ENCODE measurements at regions not wholly inside any gene's neighbourhood (a gene's known extent, or its start where the extent isn't known, plus 50 kb on each side); places are given as distances from the start of the nearest gene placed in this dataset.
"Not testable (repeated sequence)": the region's sequence is repeated elsewhere in the genome, so short reads cannot be mapped to it uniquely, and the experiment has no call there.

- no peaks in the 10 kb centered on the region for H3K79me2 ChIP-seq (ENCODE audit: control insufficient read depth, insufficient read depth, low read length)
- H3K27ac ChIP-seq (ENCODE audit: insufficient read depth, low read length), result no peak overlapping the region
- H3K4me2 ChIP-seq (ENCODE audit: extremely low read depth, insufficient read depth, low read length), result no peak overlapping the region
- no peak for DNase-seq (ENCODE audit: low read depth in 2 of 2)
- H3K4me1 ChIP-seq (ENCODE audit: control insufficient read depth, extremely low read depth, insufficient read depth, low read length), result no peaks in the 10 kb centered on the region
- H2AFZ ChIP-seq (ENCODE audit: low read length), result no peak overlapping the region
- no peak overlapping the region for H3K4me3 ChIP-seq (replicated peaks in 1 of 4; ENCODE audit: control extremely low read depth in 1 of 4, insufficient read depth in 1 of 4, low read depth in 3 of 4, low read length in 4 of 4)
- H3K9me3 ChIP-seq (ENCODE audit: control insufficient read depth, insufficient read depth, low read depth, low read length), result no peaks in the 10 kb centered on the region
- TF ChIP-seq EZH2 (IDR thresholded peaks at IDR 0.05; ENCODE audit: low read length, missing control alignments) (no peak), CTCF (conservative IDR thresholded peaks at IDR 0.05 in 1 of 2, IDR thresholded peaks at IDR 0.05 in 1 of 2; ENCODE audit: low read depth in 1 of 2, low read length in 2 of 2) (no peak)
- no peaks in the 10 kb centered on the region for H3K27me3 ChIP-seq (ENCODE audit: control insufficient read depth, insufficient read depth, low read length)
- no peak overlapping the region for H3K9ac ChIP-seq (ENCODE audit: insufficient read depth, low read length)
- no peaks in the 10 kb centered on the region for H4K20me1 ChIP-seq (ENCODE audit: control insufficient read depth, extremely low read depth, insufficient read depth, low read length)
- H3K36me3 ChIP-seq (ENCODE audit: control insufficient read depth, insufficient read depth, low read length), result no peaks in the 10 kb centered on the region
Measured at GRCh38 chr2:210730672-210731071, 174.3 kb downstream of the CPS1 start.

- H3K9ac ChIP-seq (ENCODE audit: insufficient read depth, low read length); H4K20me1 ChIP-seq (ENCODE audit: control insufficient read depth, extremely low read depth, insufficient read depth, low read length); DNase-seq (ENCODE audit: low read depth in 2 of 2); H3K36me3 ChIP-seq (ENCODE audit: control insufficient read depth, insufficient read depth, low read length); H3K27ac ChIP-seq (ENCODE audit: insufficient read depth, low read length); H3K79me2 ChIP-seq (ENCODE audit: control insufficient read depth, insufficient read depth, low read length); H3K4me1 ChIP-seq (ENCODE audit: control insufficient read depth, extremely low read depth, insufficient read depth, low read length); H3K4me2 ChIP-seq (ENCODE audit: extremely low read depth, insufficient read depth, low read length); H3K27me3 ChIP-seq (ENCODE audit: control insufficient read depth, insufficient read depth, low read length); H3K4me3 ChIP-seq (replicated peaks in 1 of 4; ENCODE audit: control extremely low read depth in 1 of 4, insufficient read depth in 1 of 4, low read depth in 3 of 4, low read length in 4 of 4); H3K9me3 ChIP-seq (ENCODE audit: control insufficient read depth, insufficient read depth, low read depth, low read length); H2AFZ ChIP-seq (ENCODE audit: low read length): not testable (repeated sequence)
Measured at GRCh38 chr2:210746826-210747225, 190.4 kb downstream of the CPS1 start.

- no peaks in the 10 kb centered on the region for H3K4me1 ChIP-seq (ENCODE audit: control insufficient read depth, extremely low read depth, insufficient read depth, low read length)
- no peak overlapping the region for H3K9ac ChIP-seq (ENCODE audit: insufficient read depth, low read length)
- H3K4me3 ChIP-seq (replicated peaks in 1 of 4; ENCODE audit: control extremely low read depth in 1 of 4, insufficient read depth in 1 of 4, low read depth in 3 of 4, low read length in 4 of 4), result no peak overlapping the region
- no peaks in the 10 kb centered on the region for H3K9me3 ChIP-seq (ENCODE audit: control insufficient read depth, insufficient read depth, low read depth, low read length)
- TF ChIP-seq EZH2 (IDR thresholded peaks at IDR 0.05; ENCODE audit: low read length, missing control alignments), result no peak
- no peaks in the 10 kb centered on the region for H4K20me1 ChIP-seq (ENCODE audit: control insufficient read depth, extremely low read depth, insufficient read depth, low read length)
- no peak overlapping the region for H3K4me2 ChIP-seq (ENCODE audit: extremely low read depth, insufficient read depth, low read length)
- H3K27me3 ChIP-seq (ENCODE audit: control insufficient read depth, insufficient read depth, low read length), result no peaks in the 10 kb centered on the region
- no peak overlapping the region for H2AFZ ChIP-seq (ENCODE audit: low read length)
- no peaks in the 10 kb centered on the region for H3K36me3 ChIP-seq (ENCODE audit: control insufficient read depth, insufficient read depth, low read length)
- DNase-seq (ENCODE audit: low read depth in 2 of 2), result no peak
- H3K79me2 ChIP-seq (ENCODE audit: control insufficient read depth, insufficient read depth, low read length), result no peaks in the 10 kb centered on the region
- no peak overlapping the region for H3K27ac ChIP-seq (ENCODE audit: insufficient read depth, low read length)
Measured at GRCh38 chr2:210752532-210752931, 196.1 kb downstream of the CPS1 start.

GRCh38 chr2:210753386-210753785, 197.0 kb downstream of the CPS1 start:
- no peak overlapping the region for H2AFZ ChIP-seq (ENCODE audit: low read length)
- H3K4me1 ChIP-seq (ENCODE audit: control insufficient read depth, extremely low read depth, insufficient read depth, low read length), result no peaks in the 10 kb centered on the region
- no peak for TF ChIP-seq EZH2 (IDR thresholded peaks at IDR 0.05; ENCODE audit: low read length, missing control alignments)
- TF ChIP-seq CTCF (conservative IDR thresholded peaks at IDR 0.05 in 1 of 2, IDR thresholded peaks at IDR 0.05 in 1 of 2; ENCODE audit: low read depth in 1 of 2, low read length in 2 of 2), result no peak
- no peaks in the 10 kb centered on the region for H3K27me3 ChIP-seq (ENCODE audit: control insufficient read depth, insufficient read depth, low read length)
- H3K4me2 ChIP-seq (ENCODE audit: extremely low read depth, insufficient read depth, low read length), result no peak overlapping the region
- H4K20me1 ChIP-seq (ENCODE audit: control insufficient read depth, extremely low read depth, insufficient read depth, low read length), result no peaks in the 10 kb centered on the region
- no peaks in the 10 kb centered on the region for H3K36me3 ChIP-seq (ENCODE audit: control insufficient read depth, insufficient read depth, low read length)
- H3K4me3 ChIP-seq (replicated peaks in 1 of 4; ENCODE audit: control extremely low read depth in 1 of 4, insufficient read depth in 1 of 4, low read depth in 3 of 4, low read length in 4 of 4), result no peak overlapping the region
- DNase-seq (ENCODE audit: low read depth in 2 of 2), result no peak
- H3K9me3 ChIP-seq (ENCODE audit: control insufficient read depth, insufficient read depth, low read depth, low read length), result no peaks in the 10 kb centered on the region
- H3K27ac ChIP-seq (ENCODE audit: insufficient read depth, low read length), result no peak overlapping the region
- H3K79me2 ChIP-seq (ENCODE audit: control insufficient read depth, insufficient read depth, low read length), result no peaks in the 10 kb centered on the region
- H3K9ac ChIP-seq (ENCODE audit: insufficient read depth, low read length), result no peak overlapping the region
